Omental fat pad (tissue), 3 donors: ENCODE measurements at regions not wholly inside any gene's neighbourhood (a gene's known extent, or its start where the extent isn't known, plus 50 kb on each side); places are given as distances from the start of the nearest gene placed in this dataset.

Experiments used
- ATAC-seq: fragments of 150-250 bp; one replicate; pipeline ENCODE4 v1.9.1; 2016; ENCODE audit warnings: mild to moderate bottlenecking, moderate library complexity; ENCODE audit not compliant: low FRiP score
- DNase-seq: peaks from one replicate; pipeline ENCODE4 v3.0.0-alpha.2; 2019; ENCODE audit warnings: low spot score
- CTCF ChIP-seq, 3 donors: fragments of 450-650 bp; IDR thresholded peaks; one replicate each; pipeline ENCODE4 v1.5.1; 2016 to 2017; ENCODE audit warnings: antibody characterized with exemption in 3 of 3, mild to moderate bottlenecking in 3 of 3, moderate library complexity in 2 of 3

DNA sequence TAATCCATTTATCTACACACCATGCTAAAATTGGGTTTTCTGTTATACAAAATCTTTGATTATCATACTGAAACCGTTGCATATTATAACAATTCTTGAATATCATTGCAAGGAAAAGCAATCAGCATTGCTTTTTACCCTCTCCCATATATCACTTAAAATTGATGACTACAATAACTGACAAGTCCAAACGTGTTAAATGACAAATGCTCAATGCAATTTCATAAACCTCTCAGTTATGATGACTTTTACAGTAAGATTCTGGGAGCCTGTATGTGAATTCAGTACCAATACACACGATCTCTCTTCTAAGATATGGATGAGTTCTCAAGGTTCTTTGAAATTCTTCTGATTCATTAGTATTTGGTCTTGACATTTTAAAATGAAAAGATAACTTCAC is 368.5 kb upstream of the TRIB2 start:
- DNase-seq (no peak), ATAC-seq (no peak)
- TF ChIP-seq CTCF (IDR thresholded peaks at IDR 0.05), result no peak

GRCh38 chr2:12350821-12351220 is 365.9 kb upstream of the TRIB2 start:
- ATAC-seq, result no peak
- TF ChIP-seq CTCF (IDR thresholded peaks at IDR 0.05), result no peak
- DNase-seq, result no peak

DNA sequence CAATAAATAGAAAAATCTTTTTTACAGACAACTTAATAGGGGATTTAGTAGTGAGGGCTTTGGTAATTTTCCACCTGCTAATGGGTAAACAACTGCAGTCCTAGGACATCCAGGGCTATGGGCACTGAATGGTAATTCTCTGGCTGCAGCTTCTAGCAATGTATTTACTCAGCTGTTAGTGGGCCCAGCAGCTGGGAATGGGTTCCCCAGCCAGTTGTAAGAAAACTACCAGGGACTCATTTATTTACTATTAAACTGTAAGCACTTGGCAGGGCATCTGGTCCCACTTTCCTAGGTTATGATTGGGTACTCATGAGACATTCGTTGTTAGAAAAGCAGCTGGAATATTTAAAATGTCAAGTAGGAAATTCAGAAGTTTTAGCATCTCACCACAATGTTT is 363.8 kb upstream of the TRIB2 start:
- ATAC-seq, result no peak
- no peak for TF ChIP-seq CTCF (IDR thresholded peaks at IDR 0.05)
- no peak for DNase-seq

GRCh38 chr2:12361506-12361905 is 355.2 kb upstream of the TRIB2 start:
- DNase-seq, result no peak
- no peak for TF ChIP-seq CTCF (IDR thresholded peaks at IDR 0.05)
- ATAC-seq, result no peak

- ATAC-seq, result no peak
- TF ChIP-seq CTCF (IDR thresholded peaks at IDR 0.05), result no peak
- no peak for DNase-seq
Measured at GRCh38 chr2:12363138-12363537, 353.6 kb upstream of the TRIB2 start.

DNA sequence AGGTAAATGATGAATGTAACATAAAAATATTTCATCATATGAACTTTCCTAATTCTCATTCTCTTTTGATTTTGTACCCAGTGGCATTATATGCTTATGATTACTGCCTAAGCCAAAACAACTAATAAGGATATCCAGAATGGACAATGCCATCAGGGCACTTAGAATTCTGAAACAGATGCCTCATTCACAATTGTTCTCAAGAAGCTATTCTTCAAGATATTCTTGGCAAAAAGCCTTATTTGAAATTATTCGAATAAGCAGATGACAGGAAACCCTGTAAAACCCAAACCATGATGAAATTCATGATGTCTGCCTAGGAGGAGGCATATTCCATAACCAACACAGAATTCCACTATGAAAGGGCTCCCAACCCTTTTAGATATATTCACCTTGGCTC is 353.2 kb upstream of the TRIB2 start:
- ATAC-seq, result no peak
- TF ChIP-seq CTCF (IDR thresholded peaks at IDR 0.05), result no peak

DNA sequence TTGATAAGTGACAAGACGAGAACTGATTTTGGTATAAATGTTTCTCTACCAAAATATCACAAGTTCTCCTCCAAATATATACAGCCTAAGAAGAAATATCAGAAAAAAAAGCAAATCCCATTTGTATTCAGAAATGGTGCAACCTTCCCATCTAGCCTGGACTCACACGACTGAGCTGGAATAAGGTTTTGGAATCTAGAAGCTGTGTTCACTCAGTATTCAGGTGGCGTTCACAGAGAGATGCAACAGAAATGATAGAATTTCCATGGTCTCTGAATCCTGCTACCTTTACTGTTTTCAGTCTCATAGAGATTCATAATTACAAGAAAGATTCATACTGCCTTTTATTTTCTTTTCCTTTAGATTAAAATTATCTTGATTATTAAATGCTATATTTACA is 347.2 kb upstream of the TRIB2 start:
- ATAC-seq, result no peak
- DNase-seq, result no peak
- no peak for TF ChIP-seq CTCF (IDR thresholded peaks at IDR 0.05)

More for the DNA sequence above, 353.2 kb upstream of the TRIB2 start:
- no peak for DNase-seq
